ENCODE measurements at regions not wholly inside any gene's neighbourhood (a gene's known extent, or its start where the extent isn't known, plus 50 kb on each side); places are given as distances from the start of the nearest gene placed in this dataset.

GRCh38 chr17:83150369-83151055 is 71.1 kb downstream of the METRNL start:
- Histone ChIP-seq H3K4me1 (ENCODE audit: insufficient read depth, low read length) (peaks cover 15% of the 10 kb centered on the region), H2AFZ (ENCODE audit: low read depth, low read length) (no peak overlapping the region), H4K20me1 (ENCODE audit: insufficient read depth, low read length) (no peaks in the 10 kb centered on the region), H3K9ac (ENCODE audit: low read length) (no peak overlapping the region), H3K79me2 (ENCODE audit: insufficient read depth, low read length) (no peaks in the 10 kb centered on the region), H3K36me3 (ENCODE audit: insufficient read depth, low read length) (no peaks in the 10 kb centered on the region), H3K4me3 (ENCODE audit: insufficient read depth, low read depth, low read length) (no peak overlapping the region), H3K9me3 (ENCODE audit: insufficient read depth, low read depth, low read length) (no peaks in the 10 kb centered on the region), H3K27me3 (ENCODE audit: insufficient read depth, low read length) (peaks cover 9% of the 10 kb centered on the region), H3K27ac (ENCODE audit: low read depth, low read length) (no peak overlapping the region), H3K4me2 (ENCODE audit: low read length) (no peak overlapping the region)
- no peak for TF ChIP-seq EZH2 (IDR thresholded peaks at IDR 0.05; ENCODE audit: insufficient read depth, low read length)
- peaks cover 14% of the 10 kb centered on the region for H3K4me1 Mint-ChIP-seq (ENCODE audit: low read depth, unreplicated experiment)
- DNase-seq (ENCODE audit: low read depth) (no peak), FAIRE-seq (no peak)
- H3K27me3 Mint-ChIP-seq (ENCODE audit: low read depth, unreplicated experiment): peaks cover 37% of the 10 kb centered on the region
- H3K9me3 Mint-ChIP-seq (ENCODE audit: unreplicated experiment): peaks cover 3% of the 10 kb centered on the region
- no peak overlapping the region for H3K4me3 Mint-ChIP-seq (ENCODE audit: unreplicated experiment)
- no peak overlapping the region for H3K27ac Mint-ChIP-seq (ENCODE audit: unreplicated experiment)
- H3K36me3 Mint-ChIP-seq (ENCODE audit: low read depth, unreplicated experiment): peaks cover 2% of the 10 kb centered on the region

- DNase-seq (ENCODE audit: low read depth): no peak
- Mint-ChIP-seq H3K4me3 (ENCODE audit: unreplicated experiment) (peak overlapping the region; percentile 67), H3K27ac (ENCODE audit: unreplicated experiment) (peak overlapping the region; percentile 9)
Measured at GRCh38 chr17:83151056-83151441, 71.6 kb downstream of the METRNL start.

More at GRCh38 chr17:83151056-83151441, 71.6 kb downstream of the METRNL start:
- H3K27me3 Mint-ChIP-seq (ENCODE audit: low read depth, unreplicated experiment): peaks cover 34% of the 10 kb centered on the region
- Histone ChIP-seq H3K79me2 (ENCODE audit: insufficient read depth, low read length) (no peaks in the 10 kb centered on the region), H4K20me1 (ENCODE audit: insufficient read depth, low read length) (no peaks in the 10 kb centered on the region), H2AFZ (ENCODE audit: low read depth, low read length) (peak overlapping the region; percentile 65), H3K36me3 (ENCODE audit: insufficient read depth, low read length) (no peaks in the 10 kb centered on the region), H3K4me2 (ENCODE audit: low read length) (peak overlapping the region; percentile 57), H3K4me3 (ENCODE audit: insufficient read depth, low read depth, low read length) (no peak overlapping the region), H3K27ac (ENCODE audit: low read depth, low read length) (no peak overlapping the region), H3K4me1 (ENCODE audit: insufficient read depth, low read length) (peaks cover 15% of the 10 kb centered on the region), H3K27me3 (ENCODE audit: insufficient read depth, low read length) (peaks cover 5% of the 10 kb centered on the region), H3K9ac (ENCODE audit: low read length) (peak overlapping the region; percentile 29), H3K9me3 (ENCODE audit: insufficient read depth, low read depth, low read length) (no peaks in the 10 kb centered on the region)
- no peak for FAIRE-seq
- H3K9me3 Mint-ChIP-seq (ENCODE audit: unreplicated experiment): peaks cover 4% of the 10 kb centered on the region
- peaks cover 2% of the 10 kb centered on the region for H3K36me3 Mint-ChIP-seq (ENCODE audit: low read depth, unreplicated experiment)
- TF ChIP-seq CTCF (IDR thresholded peaks at IDR 0.05; ENCODE audit: insufficient read depth, low read depth, low read length) (no peak), EZH2 (IDR thresholded peaks at IDR 0.05; ENCODE audit: insufficient read depth, low read length) (no peak)
- H3K4me1 Mint-ChIP-seq (ENCODE audit: low read depth, unreplicated experiment): peaks cover 14% of the 10 kb centered on the region

Data from astrocyte (in vitro differentiated cells and primary cell).